ENCODE measurements at regions not wholly inside any gene's neighbourhood (a gene's known extent, or its start where the extent isn't known, plus 50 kb on each side); places are given as distances from the start of the nearest gene placed in this dataset.
"Not testable (repeated sequence)": the region's sequence is repeated elsewhere in the genome, so short reads cannot be mapped to it uniquely, and the experiment has no call there.

DNA sequence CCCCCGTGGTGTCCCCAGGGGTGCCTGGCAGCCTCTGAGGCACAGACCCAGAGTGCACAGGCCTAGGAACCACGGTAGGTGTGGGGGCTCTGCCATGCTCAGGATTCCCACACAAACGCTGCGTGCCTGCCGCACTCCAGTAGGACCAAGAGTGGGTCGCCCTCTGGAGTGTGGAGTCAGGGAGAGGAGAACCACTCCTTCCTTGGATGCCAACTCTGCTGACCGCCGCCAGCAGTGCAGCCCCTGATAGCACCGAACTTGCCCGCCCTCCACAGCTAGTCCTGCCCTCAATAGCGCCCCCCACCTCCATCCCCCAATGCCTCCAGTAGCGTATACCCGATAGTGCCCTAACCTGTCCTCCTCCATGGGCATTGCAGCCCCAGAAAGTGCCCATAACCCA lies 402.0 kb downstream of the ZNF33B start:
- H2BK120ac ChIP-seq (ENCODE audit: insufficient read depth, low read length, poor library complexity); H2AFZ ChIP-seq (ENCODE audit: insufficient read depth, low read length, poor library complexity); H3K4ac ChIP-seq (ENCODE audit: low read depth, low read length); H4K91ac ChIP-seq (ENCODE audit: low read depth, low read length); H3K27ac ChIP-seq (ENCODE audit: low read depth, low read length); DNase-seq; H3K4me2 ChIP-seq (ENCODE audit: low read length); H3K14ac ChIP-seq (ENCODE audit: low read length); H3K4me3 ChIP-seq (ENCODE audit: low read depth, low read length); H3K79me2 ChIP-seq (ENCODE audit: control insufficient read depth, insufficient read depth, low read length, poor library complexity); H3K23ac ChIP-seq (ENCODE audit: low read length); H2AK5ac ChIP-seq (ENCODE audit: low read length); H3K36me3 ChIP-seq (ENCODE audit: control insufficient read depth in 1 of 2, insufficient read depth in 2 of 2, low read length in 2 of 2); H2BK12ac ChIP-seq (ENCODE audit: low read length); H3K4me1 ChIP-seq (ENCODE audit: control insufficient read depth in 1 of 2, insufficient read depth in 2 of 2, low read length in 2 of 2); H3K79me1 ChIP-seq (ENCODE audit: low read length); H4K8ac ChIP-seq (ENCODE audit: low read depth, low read length); H3K27me3 ChIP-seq (ENCODE audit: insufficient read depth, low read length); H3K9ac ChIP-seq (ENCODE audit: low read length); H3K18ac ChIP-seq (ENCODE audit: low read length); H2BK5ac ChIP-seq (ENCODE audit: low read depth, low read length, poor library complexity); H4K12ac ChIP-seq (ENCODE audit: low read depth, low read length): not testable (repeated sequence)
- H3K9me3 ChIP-seq (ENCODE audit: insufficient read depth, low read depth, low read length) = peaks cover 32% of the 10 kb centered on the region
- WGBS (ENCODE audit: extremely low coverage, insufficient coverage, insufficient read length) = no CpG with 5 or more reads among the region's 13 CpGs

- H3K4me3 ChIP-seq (ENCODE audit: low read depth, low read length); H3K4ac ChIP-seq (ENCODE audit: low read depth, low read length); H2BK12ac ChIP-seq (ENCODE audit: low read length); H3K14ac ChIP-seq (ENCODE audit: low read length); H2BK5ac ChIP-seq (ENCODE audit: low read depth, low read length, poor library complexity); H3K18ac ChIP-seq (ENCODE audit: low read length); H3K27me3 ChIP-seq (ENCODE audit: insufficient read depth, low read length); H2BK120ac ChIP-seq (ENCODE audit: insufficient read depth, low read length, poor library complexity); H3K4me2 ChIP-seq (ENCODE audit: low read length); H3K79me1 ChIP-seq (ENCODE audit: low read length); H3K79me2 ChIP-seq (ENCODE audit: control insufficient read depth, insufficient read depth, low read length, poor library complexity); H4K8ac ChIP-seq (ENCODE audit: low read depth, low read length); H3K36me3 ChIP-seq (ENCODE audit: control insufficient read depth in 1 of 2, insufficient read depth in 2 of 2, low read length in 2 of 2); H3K4me1 ChIP-seq (ENCODE audit: control insufficient read depth in 1 of 2, insufficient read depth in 2 of 2, low read length in 2 of 2); H4K91ac ChIP-seq (ENCODE audit: low read depth, low read length); H3K23ac ChIP-seq (ENCODE audit: low read length); H4K12ac ChIP-seq (ENCODE audit: low read depth, low read length); H2AK5ac ChIP-seq (ENCODE audit: low read length); H2AFZ ChIP-seq (ENCODE audit: insufficient read depth, low read length, poor library complexity); H3K27ac ChIP-seq (ENCODE audit: low read depth, low read length); DNase-seq; H3K9ac ChIP-seq (ENCODE audit: low read length): not testable (repeated sequence)
- H3K9me3 ChIP-seq (ENCODE audit: insufficient read depth, low read depth, low read length) = peaks cover 39% of the 10 kb centered on the region
- WGBS (ENCODE audit: extremely low coverage, insufficient coverage, insufficient read length) = no CpG with 5 or more reads among the region's 14 CpGs
Observed at GRCh38 chr10:42235736-42236135, 402.6 kb downstream of the ZNF33B start.

DNA sequence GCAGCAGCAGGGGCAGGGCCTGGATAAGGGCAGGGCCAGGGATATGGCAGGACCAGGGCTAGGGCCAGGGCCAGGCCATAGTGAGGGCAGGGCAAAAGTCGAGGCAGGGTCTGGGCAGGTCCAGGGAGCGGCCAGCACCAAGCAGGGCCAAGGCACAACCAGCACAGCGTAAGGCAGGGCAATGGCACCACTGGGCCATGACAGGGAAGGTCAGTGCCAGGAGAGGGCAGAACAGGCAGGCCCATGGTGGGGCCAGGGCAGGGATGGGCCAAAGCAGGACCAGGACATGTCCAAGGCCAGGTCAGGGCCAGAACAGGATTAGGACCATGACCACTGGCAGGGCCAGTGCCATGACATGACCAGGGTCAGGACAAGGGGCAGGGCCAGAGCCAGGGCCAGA lies 403.1 kb downstream of the ZNF33B start:
- H2AFZ ChIP-seq (ENCODE audit: insufficient read depth, low read length, poor library complexity); H3K4ac ChIP-seq (ENCODE audit: low read depth, low read length); H2BK120ac ChIP-seq (ENCODE audit: insufficient read depth, low read length, poor library complexity); H3K27me3 ChIP-seq (ENCODE audit: insufficient read depth, low read length); H3K79me2 ChIP-seq (ENCODE audit: control insufficient read depth, insufficient read depth, low read length, poor library complexity); H3K23ac ChIP-seq (ENCODE audit: low read length); H2AK5ac ChIP-seq (ENCODE audit: low read length); DNase-seq; H3K4me3 ChIP-seq (ENCODE audit: low read depth, low read length); H4K8ac ChIP-seq (ENCODE audit: low read depth, low read length); H4K12ac ChIP-seq (ENCODE audit: low read depth, low read length); H3K27ac ChIP-seq (ENCODE audit: low read depth, low read length); H3K18ac ChIP-seq (ENCODE audit: low read length); H3K4me2 ChIP-seq (ENCODE audit: low read length); H3K14ac ChIP-seq (ENCODE audit: low read length); H3K4me1 ChIP-seq (ENCODE audit: control insufficient read depth in 1 of 2, insufficient read depth in 2 of 2, low read length in 2 of 2); H4K91ac ChIP-seq (ENCODE audit: low read depth, low read length); H2BK12ac ChIP-seq (ENCODE audit: low read length); H3K36me3 ChIP-seq (ENCODE audit: control insufficient read depth in 1 of 2, insufficient read depth in 2 of 2, low read length in 2 of 2); H3K79me1 ChIP-seq (ENCODE audit: low read length); H3K9ac ChIP-seq (ENCODE audit: low read length); H2BK5ac ChIP-seq (ENCODE audit: low read depth, low read length, poor library complexity): not testable (repeated sequence)
- no CpG with 5 or more reads among the region's 3 CpGs for WGBS (ENCODE audit: extremely low coverage, insufficient coverage, insufficient read length)
- peaks cover 43% of the 10 kb centered on the region for H3K9me3 ChIP-seq (ENCODE audit: insufficient read depth, low read depth, low read length)

DNA sequence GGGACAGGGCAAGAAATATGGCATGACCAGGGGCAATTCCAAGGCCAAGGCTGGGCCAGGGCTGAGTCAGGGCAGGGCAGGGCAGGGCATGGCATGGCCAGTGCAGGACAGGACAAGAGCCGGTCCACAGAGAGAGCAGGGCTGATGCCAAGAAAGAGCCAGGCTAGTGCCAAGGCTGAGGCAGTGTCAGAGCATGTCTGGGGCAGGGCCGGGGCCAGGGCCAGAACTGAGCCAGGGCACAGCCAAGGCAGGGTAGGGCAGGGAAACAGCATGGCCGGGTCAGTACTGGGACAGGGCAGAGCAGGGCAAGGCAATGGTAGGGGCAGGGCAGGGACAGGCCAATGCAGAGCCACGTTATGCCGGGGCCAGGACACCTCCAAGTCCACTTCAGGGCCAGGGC lies 403.9 kb downstream of the ZNF33B start:
- not testable (repeated sequence) for H3K14ac ChIP-seq (ENCODE audit: low read length); DNase-seq; H3K79me2 ChIP-seq (ENCODE audit: control insufficient read depth, insufficient read depth, low read length, poor library complexity); H4K12ac ChIP-seq (ENCODE audit: low read depth, low read length); H3K18ac ChIP-seq (ENCODE audit: low read length); H3K79me1 ChIP-seq (ENCODE audit: low read length); H3K4me1 ChIP-seq (ENCODE audit: control insufficient read depth in 1 of 2, insufficient read depth in 2 of 2, low read length in 2 of 2); H3K27me3 ChIP-seq (ENCODE audit: insufficient read depth, low read length); H2BK12ac ChIP-seq (ENCODE audit: low read length); H3K4me3 ChIP-seq (ENCODE audit: low read depth, low read length); H2BK120ac ChIP-seq (ENCODE audit: insufficient read depth, low read length, poor library complexity); H4K91ac ChIP-seq (ENCODE audit: low read depth, low read length); H3K4ac ChIP-seq (ENCODE audit: low read depth, low read length); H3K23ac ChIP-seq (ENCODE audit: low read length); H2BK5ac ChIP-seq (ENCODE audit: low read depth, low read length, poor library complexity); H2AFZ ChIP-seq (ENCODE audit: insufficient read depth, low read length, poor library complexity); H2AK5ac ChIP-seq (ENCODE audit: low read length); H3K36me3 ChIP-seq (ENCODE audit: control insufficient read depth in 1 of 2, insufficient read depth in 2 of 2, low read length in 2 of 2); H4K8ac ChIP-seq (ENCODE audit: low read depth, low read length); H3K4me2 ChIP-seq (ENCODE audit: low read length); H3K9ac ChIP-seq (ENCODE audit: low read length); H3K27ac ChIP-seq (ENCODE audit: low read depth, low read length)
- peaks cover 47% of the 10 kb centered on the region for H3K9me3 ChIP-seq (ENCODE audit: insufficient read depth, low read depth, low read length)
- no CpG with 5 or more reads among the region's 5 CpGs for WGBS (ENCODE audit: extremely low coverage, insufficient coverage, insufficient read length)

Measured in trophoblast cell (in vitro differentiated cells and primary cell).